Liver (tissue), 8 donors: ENCODE measurements at regions not wholly inside any gene's neighbourhood (a gene's known extent, or its start where the extent isn't known, plus 50 kb on each side); places are given as distances from the start of the nearest gene placed in this dataset.

Experiments used
- DNase-seq: peaks from one replicate; pipeline ENCODE4 v3.0.0-alpha.2; 2017; ENCODE audit warnings: low spot score
- H3K27ac ChIP-seq, 2 donors: one replicate each; pipeline ENCODE4 v1.7.0; 2013; ENCODE audit warnings: inconsistent platforms in 2 of 2, low read length in 2 of 2, control low read depth in 1 of 2, low read depth in 1 of 2, mild to moderate bottlenecking in 1 of 2
- H3K27me3 ChIP-seq, 4 donors: one replicate each; pipeline versions ENCODE4 v1.6.1 to v1.7.0; 2013; ENCODE audit warnings: low read length in 3 of 4, inconsistent platforms in 1 of 4, mild to moderate bottlenecking in 1 of 4, moderate library complexity in 1 of 4; ENCODE audit not compliant: control insufficient read depth in 4 of 4, insufficient read depth in 4 of 4
- H3K36me3 ChIP-seq, 4 donors: one replicate each; pipeline versions ENCODE4 v1.6.1 to v1.7.0; 2013; ENCODE audit warnings: low read length in 3 of 4, mild to moderate bottlenecking in 3 of 4, low read depth in 1 of 4, moderate library complexity in 1 of 4; ENCODE audit not compliant: control insufficient read depth in 4 of 4, insufficient read depth in 3 of 4
- H3K4me1 ChIP-seq, 4 donors: one replicate each; pipeline versions ENCODE4 v1.6.1 to v1.7.0; 2013; ENCODE audit warnings: low read length in 3 of 4, mild to moderate bottlenecking in 3 of 4, moderate library complexity in 1 of 4; ENCODE audit not compliant: control insufficient read depth in 4 of 4, insufficient read depth in 4 of 4
- H3K4me3 ChIP-seq, 3 donors: one replicate each; pipeline versions ENCODE4 v1.6.1 to v1.7.0; 2013; ENCODE audit warnings: low read length in 3 of 3, control low read depth in 1 of 3, low read depth in 1 of 3, mild to moderate bottlenecking in 1 of 3
- H3K9ac ChIP-seq, 2 donors: one replicate each; pipeline ENCODE4 v1.7.0; 2013; ENCODE audit warnings: low read length in 2 of 2, mild to moderate bottlenecking in 2 of 2, moderate library complexity in 2 of 2, control low read depth in 1 of 2, low read depth in 1 of 2
- H3K9me3 ChIP-seq, 4 donors: one replicate each; pipeline versions ENCODE4 v1.6.1 to v1.7.0; 2013; ENCODE audit warnings: low read length in 3 of 4; ENCODE audit not compliant: control insufficient read depth in 4 of 4
- ATF3 ChIP-seq: IDR thresholded peaks from 2 replicates; pipeline ENCODE4 v1.6.1; 2016; ENCODE audit warnings: antibody characterized with exemption
- CTCF ChIP-seq: fragments of 150-350 bp; IDR thresholded peaks from 2 replicates; pipeline ENCODE4 v1.5.1; 2017; ENCODE audit warnings: improper control_type of control experiment, low read depth, low read length; ENCODE audit not compliant: missing input control
- EGR1 ChIP-seq, 2 donors: IDR thresholded peaks; 2 replicates each; pipeline ENCODE4 v1.6.1; 2016 to 2018; ENCODE audit warnings: antibody characterized with exemption in 2 of 2, low read depth in 2 of 2
- FOXA1 ChIP-seq: IDR thresholded peaks from 2 replicates; pipeline ENCODE4 v1.6.1; 2016; ENCODE audit warnings: antibody characterized with exemption
- GABPA ChIP-seq, 2 donors: IDR thresholded peaks in 1 of 2; conservative IDR thresholded peaks in 1 of 2; 2 replicates each; pipeline ENCODE4 v1.6.1; 2016; ENCODE audit warnings: antibody characterized with exemption in 2 of 2, mild to moderate bottlenecking in 1 of 2, moderate library complexity in 1 of 2
- HNF4A ChIP-seq, 2 donors: conservative IDR thresholded peaks; 2 replicates each; pipeline ENCODE4 v1.6.1; 2016; ENCODE audit warnings: antibody characterized with exemption in 2 of 2, mild to moderate bottlenecking in 2 of 2
- HNF4G ChIP-seq: IDR thresholded peaks from 2 replicates; pipeline ENCODE4 v1.6.1; 2016; ENCODE audit warnings: antibody characterized with exemption
- JUND ChIP-seq, 2 donors: IDR thresholded peaks; 2 replicates each; pipeline ENCODE4 v1.6.1; 2016; ENCODE audit warnings: antibody characterized with exemption in 2 of 2
- MAX ChIP-seq: IDR thresholded peaks from 2 replicates; pipeline ENCODE4 v1.6.1; 2016; ENCODE audit warnings: antibody characterized with exemption
- NR2F2 ChIP-seq: IDR thresholded peaks from 2 replicates; pipeline ENCODE4 v1.6.1; 2016; ENCODE audit warnings: antibody characterized with exemption
- RAD21 ChIP-seq, 2 donors: IDR thresholded peaks; 2 replicates each; pipeline ENCODE4 v1.6.1; 2016; ENCODE audit warnings: antibody characterized with exemption in 2 of 2, mild to moderate bottlenecking in 2 of 2
- RXRA ChIP-seq, 2 donors: IDR thresholded peaks; 2 replicates each; pipeline ENCODE4 v1.6.1; 2017 to 2018; ENCODE audit warnings: antibody characterized with exemption in 2 of 2, mild to moderate bottlenecking in 1 of 2
- SP1 ChIP-seq: IDR thresholded peaks from 2 replicates; pipeline ENCODE4 v1.6.1; 2018; ENCODE audit warnings: antibody characterized with exemption, mild to moderate bottlenecking
- TAF1 ChIP-seq: conservative IDR thresholded peaks from 2 replicates; pipeline ENCODE4 v1.6.1; 2016; ENCODE audit warnings: antibody characterized with exemption, mild to moderate bottlenecking
- WGBS: extraction: QIAGEN DNeasy Blood & Tissue Kit; methylation state at CpG from one replicate; pipeline ENCODE4 v1.1.7; 2013; 5-methylcytosine and 5-hydroxymethylcytosine counted together
- TF ChIP-seq, protein P1 (sequence below): IDR thresholded peaks from 2 replicates; pipeline ENCODE4 v1.6.1; 2016; ENCODE audit warnings: antibody characterized with exemption
- donor health status: healthy.
- donor health status: healthy.
- donor health status: healthy.
- donor health status: healthy.
- donor health status: healthy.

DNA sequence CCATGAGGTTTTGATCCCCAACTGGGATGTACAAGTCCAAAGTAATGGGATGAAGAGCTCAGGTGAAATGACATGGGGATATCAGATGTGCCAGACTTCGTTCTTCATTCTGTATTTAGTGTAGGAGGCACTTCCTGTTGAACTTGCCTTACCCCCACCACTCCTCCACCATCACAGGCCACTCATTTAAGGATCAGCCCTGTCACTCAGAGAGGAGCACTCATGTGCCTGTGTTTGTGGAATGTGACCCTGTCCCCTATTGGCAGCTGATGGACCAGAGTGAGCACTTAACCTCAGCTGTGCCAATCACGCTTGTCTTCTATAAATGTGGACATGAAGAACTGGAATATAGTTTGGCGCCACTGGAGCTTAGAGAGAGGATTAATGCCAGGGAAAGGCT is 91.4 kb upstream of the CTTNBP2NL start:
- Histone ChIP-seq H3K27me3 (no peaks in the 10 kb centered on the region), H3K4me3 (no peak overlapping the region), H3K27ac (no peak overlapping the region), H3K36me3 (no peaks in the 10 kb centered on the region), H3K9ac (no peak overlapping the region), H3K4me1 (no peaks in the 10 kb centered on the region), H3K9me3 (no peaks in the 10 kb centered on the region)
- no peak for DNase-seq
- WGBS: 56% methylated on average over 3 of the region's 3 CpGs
- TF ChIP-seq RXRA (IDR thresholded peaks at IDR 0.05) (no peak), SP1 (no peak), HNF4G (no peak), MAX (no peak)

DNA sequence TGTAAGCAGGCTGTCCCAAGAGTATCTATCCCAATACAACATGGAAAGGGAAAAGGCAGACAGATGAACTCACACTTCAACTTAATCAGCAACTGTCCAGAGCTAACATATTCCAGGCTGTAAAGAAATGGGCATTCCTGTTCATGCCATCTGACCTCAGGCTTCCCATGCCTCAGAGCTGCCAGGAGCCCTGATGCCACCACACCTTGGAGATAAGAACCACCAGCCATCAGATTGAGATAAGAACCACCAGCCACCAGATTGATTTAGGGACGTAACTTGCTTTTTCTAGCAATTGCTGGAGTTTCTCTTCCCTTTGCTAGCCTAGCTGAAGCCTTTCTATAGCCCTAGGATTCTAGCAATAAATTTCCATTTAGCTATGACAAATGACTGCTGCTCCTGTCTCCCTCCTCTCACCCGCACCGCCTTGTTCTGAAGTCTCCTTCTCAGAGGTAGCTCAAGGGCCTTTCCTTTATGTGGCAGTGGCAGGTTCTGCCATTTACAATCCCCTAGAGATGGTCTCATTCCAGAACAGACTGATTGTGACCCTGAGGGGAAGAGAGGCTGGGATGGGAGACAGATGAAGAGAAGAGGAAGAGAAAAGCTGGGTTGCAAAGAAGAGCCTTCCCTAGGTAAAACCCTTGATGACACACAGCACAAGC is 88.0 kb upstream of the CTTNBP2NL start:
- 80% methylated on average over 3 of the region's 3 CpGs for WGBS

More for the DNA sequence above, 88.0 kb upstream of the CTTNBP2NL start:
- Histone ChIP-seq H3K4me3 (no peak overlapping the region), H3K9ac (no peak overlapping the region), H3K27me3 (peaks cover 0 to 3% (median 0%) of the 10 kb centered on the region in 4 donors), H3K4me1 (no peaks in the 10 kb centered on the region), H3K27ac (no peak overlapping the region), H3K9me3 (no peaks in the 10 kb centered on the region), H3K36me3 (no peaks in the 10 kb centered on the region)
- TF ChIP-seq ATF3 (no peak), HNF4A (conservative IDR thresholded peaks at IDR 0.05) (no peak), TAF1 (no peak), RAD21 (IDR thresholded peaks at IDR 0.05) (no peak), GABPA (IDR thresholded peaks at IDR 0.05 in 1 of 2, conservative IDR thresholded peaks at IDR 0.05 in 1 of 2) (no peak), CTCF (no peak), EGR1 (IDR thresholded peaks at IDR 0.05; ENCODE audit: low read depth in 2 of 2) (no peak), SP1 (no peak), NR2F2 (no peak), JUND (IDR thresholded peaks at IDR 0.05) (no peak), FOXA1 (no peak)
- TF ChIP-seq, protein P1, sequence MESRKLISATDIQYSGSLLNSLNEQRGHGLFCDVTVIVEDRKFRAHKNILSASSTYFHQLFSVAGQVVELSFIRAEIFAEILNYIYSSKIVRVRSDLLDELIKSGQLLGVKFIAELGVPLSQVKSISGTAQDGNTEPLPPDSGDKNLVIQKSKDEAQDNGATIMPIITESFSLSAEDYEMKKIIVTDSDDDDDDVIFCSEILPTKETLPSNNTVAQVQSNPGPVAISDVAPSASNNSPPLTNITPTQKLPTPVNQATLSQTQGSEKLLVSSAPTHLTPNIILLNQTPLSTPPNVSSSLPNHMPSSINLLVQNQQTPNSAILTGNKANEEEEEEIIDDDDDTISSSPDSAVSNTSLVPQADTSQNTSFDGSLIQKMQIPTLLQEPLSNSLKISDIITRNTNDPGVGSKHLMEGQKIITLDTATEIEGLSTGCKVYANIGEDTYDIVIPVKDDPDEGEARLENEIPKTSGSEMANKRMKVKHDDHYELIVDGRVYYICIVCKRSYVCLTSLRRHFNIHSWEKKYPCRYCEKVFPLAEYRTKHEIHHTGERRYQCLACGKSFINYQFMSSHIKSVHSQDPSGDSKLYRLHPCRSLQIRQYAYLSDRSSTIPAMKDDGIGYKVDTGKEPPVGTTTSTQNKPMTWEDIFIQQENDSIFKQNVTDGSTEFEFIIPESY: no peak
- DNase-seq: no peak
